NCI-H1105 (cell line): ENCODE measurements at regions not wholly inside any gene's neighbourhood (a gene's known extent, or its start where the extent isn't known, plus 50 kb on each side); places are given as distances from the start of the nearest gene placed in this dataset.
A peak's percentile ranks its signal among the peaks of the same experiment; 100 is the strongest.
"Not testable (repeated sequence)": the region's sequence is repeated elsewhere in the genome, so short reads cannot be mapped to it uniquely, and the experiment has no call there.

Source experiments
- DNase-seq: peaks from one replicate; lab custom pipeline; 2025; lab: John Stamatoyannopoulos, UW

DNA sequence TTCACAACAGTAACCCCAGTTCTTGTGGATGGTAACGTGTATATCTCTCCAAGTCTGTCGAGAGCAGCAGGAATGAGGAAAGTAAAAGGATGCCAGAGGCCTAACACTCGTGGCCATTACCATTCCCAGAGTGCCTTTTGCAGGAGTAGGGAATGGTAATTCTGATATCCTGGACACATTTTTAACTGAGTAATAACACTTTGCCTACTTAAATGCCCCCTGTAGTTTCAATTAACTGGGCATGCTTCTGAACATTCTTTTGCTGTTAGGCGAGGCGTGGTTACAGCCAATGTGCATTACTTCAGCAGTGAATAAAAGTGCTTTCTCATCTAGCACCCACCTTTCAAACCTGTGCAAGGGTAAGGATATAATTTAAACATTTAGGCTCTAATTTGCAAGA, 258.5 kb upstream of the ADGRL2 start:
- DNase-seq = no peak

DNA sequence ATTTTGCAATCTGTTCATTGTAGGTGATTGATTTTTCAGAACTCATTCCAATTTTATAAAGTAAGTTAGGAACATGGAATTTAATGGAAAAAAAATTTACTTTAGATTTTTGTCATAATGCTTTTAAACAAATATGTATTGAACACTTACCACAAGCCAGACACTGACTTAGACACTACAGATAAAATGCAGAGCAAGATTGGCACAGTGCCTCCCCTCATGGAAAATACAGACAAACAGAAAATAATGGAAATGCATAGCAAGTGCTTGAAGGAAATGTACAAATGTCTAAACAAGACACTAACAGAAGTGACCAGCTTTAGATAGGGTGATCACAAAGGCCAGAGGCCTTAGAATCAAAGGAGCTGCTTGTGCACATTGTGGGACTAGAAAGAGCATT, 260.5 kb upstream of the ADGRL2 start:
- DNase-seq = no peak

DNA sequence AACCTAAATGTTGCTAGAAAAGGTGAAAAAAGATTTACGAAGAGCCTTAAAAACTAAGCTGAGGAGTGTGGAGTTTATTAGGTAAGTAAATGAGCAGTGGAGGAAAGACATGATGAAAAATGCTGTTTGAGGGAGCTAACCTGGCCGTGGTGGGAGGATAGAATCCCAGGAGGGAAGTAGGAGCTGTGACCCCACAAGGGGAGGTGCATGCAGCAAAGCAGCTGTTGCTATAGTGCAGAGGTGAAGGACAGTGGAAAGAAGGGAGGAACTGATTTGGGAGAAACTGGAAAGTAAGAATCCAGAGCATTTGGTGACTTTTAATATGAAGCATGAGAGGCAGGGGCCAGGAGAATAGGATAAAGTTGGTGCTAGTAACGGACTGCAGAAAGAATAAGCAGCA, 271.7 kb upstream of the ADGRL2 start:
- no peak for DNase-seq

DNA sequence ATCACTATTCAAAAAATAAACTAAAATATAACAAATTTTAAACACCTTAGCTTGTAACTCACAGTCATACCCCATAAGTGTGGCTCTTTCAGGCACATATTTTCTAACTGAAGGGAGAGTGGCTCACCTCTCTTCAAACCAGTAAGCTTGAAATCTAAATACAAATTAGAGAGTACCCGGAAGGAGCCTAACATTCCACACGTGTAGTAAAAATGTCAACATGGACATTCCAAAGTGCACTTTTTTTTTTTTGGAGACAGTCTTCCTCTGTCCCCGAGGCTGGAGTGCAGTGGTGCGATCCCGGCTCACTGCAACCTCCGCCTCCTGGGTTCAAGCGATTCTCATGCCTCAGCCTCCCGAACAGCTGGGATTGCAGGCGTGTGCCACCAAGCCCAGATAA, 275.6 kb upstream of the ADGRL2 start:
- no peak for DNase-seq

DNA sequence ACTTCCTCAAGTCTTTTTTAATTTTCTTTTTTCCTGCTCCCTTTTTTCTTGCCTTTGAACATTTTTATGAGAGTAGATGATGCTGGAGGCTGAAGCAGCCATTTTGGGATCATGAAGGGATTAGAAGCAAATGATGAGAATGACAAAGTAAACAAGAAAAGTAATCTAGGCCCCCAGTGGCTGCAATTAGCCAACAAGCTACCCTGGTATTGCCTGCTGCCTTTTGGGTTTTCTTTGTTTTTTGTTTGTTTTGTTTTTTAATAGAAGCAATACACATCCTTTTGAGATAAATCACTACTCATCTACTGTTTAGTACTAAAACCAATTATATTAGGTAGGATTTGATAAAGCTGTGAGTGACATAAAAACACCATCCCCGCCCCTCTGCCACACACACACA, 280.7 kb upstream of the ADGRL2 start:
- no peak for DNase-seq

DNA sequence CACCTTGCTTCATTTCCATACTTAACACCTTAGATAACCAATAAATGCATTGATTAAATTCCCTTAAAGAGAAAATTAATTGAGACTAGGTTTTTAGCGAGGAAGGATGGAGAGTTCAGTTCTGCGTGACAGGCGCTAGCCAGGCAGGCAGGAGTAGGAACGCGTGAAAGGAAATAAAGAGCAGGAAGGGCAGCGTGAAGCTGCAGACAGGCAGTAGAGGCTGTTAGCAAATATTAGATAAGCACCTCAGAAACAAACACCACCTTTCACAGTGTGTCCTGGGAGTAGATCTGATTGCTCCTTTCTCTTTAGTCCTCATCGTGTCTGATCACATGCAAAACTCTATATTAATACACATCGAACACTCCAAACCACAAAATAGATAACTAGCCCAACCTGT, 282.7 kb upstream of the ADGRL2 start:
- no peak for DNase-seq

DNA sequence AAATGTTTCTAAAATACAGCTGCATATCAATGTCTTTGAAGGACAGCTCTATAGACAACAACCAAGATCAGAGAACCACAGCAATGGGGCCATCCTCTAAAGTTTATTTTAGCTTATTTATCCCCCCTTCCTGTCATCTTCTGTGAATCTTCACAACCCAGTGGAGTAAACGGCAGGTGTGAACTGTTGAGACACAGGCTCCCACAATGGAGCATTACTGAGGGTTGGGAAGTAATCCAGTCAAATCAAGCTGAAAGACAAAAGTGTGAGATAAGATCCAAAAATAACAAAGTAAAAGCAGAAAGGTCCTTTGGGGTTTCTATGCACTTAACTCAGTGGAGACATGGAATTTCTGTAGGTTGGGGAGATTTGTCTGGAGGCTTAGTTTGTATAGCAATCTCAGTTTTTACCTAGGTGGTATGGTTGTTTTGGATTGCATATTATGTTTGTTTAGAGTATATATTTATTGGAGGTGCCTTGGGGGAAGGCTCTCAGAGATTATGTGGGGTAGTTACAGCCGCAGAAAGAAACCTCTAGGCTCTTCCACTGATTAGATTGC, 286.9 kb upstream of the ADGRL2 start:
- no peak for DNase-seq

DNA sequence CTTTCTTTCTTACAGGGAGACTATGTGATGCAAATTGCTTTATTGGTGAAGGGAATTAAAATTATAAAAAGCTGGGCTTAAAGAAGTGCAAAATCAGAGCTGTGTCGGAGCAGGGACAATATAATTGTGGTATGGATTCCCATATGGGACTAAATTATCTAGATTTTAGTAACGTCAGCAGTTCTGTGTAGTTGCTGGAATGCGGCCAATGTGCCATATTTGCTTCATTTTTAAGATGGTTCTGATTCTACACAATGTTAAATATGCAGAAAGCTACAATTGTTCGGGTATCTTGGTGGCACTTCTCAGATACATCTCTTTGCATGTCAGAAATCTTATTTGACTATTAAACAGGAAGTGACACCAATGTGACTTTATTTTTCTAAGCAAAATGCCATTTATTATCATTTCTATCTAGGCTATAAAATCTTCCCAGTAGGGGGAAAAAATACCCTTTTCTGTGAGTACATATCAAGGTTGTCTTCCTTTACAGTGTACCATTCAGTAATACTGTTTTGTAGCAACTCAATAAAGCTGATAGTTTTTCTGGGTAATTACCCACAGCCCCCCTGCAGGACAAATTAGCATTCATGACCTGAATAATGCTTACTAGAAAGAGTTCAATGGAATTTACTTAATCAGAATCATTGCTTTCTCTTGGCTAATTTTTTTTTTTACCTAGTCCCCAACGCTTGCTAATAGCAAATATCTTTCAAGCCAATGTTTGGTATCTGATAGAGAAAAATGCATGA, 288.3 kb upstream of the ADGRL2 start:
- no peak for DNase-seq

DNA sequence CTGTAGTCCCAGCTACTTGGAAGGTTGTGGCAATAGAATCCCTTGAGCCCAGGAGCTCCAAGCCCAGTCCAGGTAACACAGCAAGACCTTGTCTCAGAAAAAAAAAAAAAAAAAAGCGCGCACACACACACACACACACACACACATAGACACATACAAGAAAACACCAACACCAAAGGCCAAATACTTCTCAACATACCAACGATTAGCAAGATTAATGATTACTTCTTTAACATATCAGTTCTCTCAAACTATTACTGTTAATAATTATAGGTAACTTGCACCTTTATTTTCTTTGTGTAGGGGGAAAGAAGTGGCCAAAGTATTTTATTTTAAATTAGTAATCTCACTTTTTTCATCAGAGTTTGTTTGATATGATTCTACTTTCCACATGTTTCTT, 289.5 kb upstream of the ADGRL2 start:
- DNase-seq = no peak

DNA sequence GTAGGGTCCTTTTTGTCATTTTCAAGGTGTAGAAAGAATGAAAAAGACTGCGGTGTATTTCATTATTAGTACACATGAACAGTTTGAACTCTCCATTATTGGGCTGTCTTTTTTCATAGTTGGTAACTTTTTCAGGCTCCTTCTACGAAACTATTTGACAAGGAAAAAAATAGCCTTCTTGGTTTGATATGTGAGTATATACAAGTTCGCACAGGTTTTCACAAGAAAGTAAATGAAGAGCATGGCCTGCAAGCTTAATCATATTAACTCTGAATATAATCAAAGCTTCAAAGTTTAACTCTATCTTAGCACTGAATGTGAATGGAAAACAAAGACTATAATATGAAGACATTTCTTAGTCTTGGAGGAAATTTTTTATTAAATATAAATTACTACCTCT, 290.0 kb upstream of the ADGRL2 start:
- no peak for DNase-seq

DNA sequence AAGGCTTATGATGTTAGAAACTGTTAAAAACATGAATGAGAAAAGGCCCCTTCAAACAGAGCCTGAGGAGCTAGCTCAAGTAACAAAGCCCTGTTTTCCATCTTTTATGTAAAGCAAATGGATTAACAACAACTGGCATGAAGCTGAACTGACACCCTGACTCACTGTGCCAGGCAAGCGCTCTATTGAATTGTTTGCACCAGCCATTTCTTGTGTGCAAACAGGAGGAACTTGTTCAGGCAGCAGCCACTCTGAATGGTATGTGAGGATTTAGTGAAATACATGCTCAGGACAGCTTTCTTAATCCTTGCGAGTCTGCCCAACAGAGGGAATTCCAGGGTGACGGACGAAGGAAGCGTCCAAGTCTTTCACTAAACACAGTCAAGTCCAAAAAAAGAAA, 291.1 kb upstream of the ADGRL2 start:
- no peak for DNase-seq

DNA sequence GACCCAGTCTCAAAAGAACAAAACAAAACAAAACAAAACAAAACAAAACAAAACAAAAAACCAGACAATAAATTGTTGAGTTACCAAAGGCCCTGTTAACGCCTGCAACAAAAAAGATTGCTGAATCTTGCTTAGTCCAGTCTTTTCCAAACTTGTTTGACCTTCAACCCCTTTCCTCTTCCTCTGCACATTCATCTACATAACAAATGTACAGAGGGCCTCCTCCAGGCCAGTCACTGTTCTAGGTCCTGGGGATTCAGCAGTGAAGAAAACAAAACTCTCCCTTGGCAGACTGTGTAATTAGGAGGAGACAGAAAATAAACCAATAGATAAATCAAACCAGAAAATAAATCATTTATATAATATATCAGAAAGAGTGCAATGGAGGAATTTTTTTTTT, 294.0 kb upstream of the ADGRL2 start:
- DNase-seq = no peak

DNA sequence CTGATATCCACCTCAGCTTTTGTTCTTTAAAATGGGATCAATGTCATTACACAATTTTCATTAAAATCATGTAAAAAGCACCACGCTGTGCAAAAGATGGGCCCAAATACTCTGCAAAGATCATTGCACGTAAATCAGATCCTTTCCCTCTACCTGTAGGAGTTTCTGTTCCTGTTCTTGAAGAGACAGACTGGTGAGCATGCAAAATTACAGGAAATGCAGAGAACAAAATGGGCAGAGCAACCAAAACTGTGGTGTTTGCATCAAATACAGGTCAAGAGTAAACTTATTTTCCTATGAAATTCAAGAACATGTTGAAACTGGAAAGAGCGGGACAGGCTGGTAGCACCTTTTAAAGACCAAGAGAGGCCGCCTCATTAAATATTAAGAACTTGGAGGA, 294.9 kb upstream of the ADGRL2 start:
- DNase-seq = no peak

DNA sequence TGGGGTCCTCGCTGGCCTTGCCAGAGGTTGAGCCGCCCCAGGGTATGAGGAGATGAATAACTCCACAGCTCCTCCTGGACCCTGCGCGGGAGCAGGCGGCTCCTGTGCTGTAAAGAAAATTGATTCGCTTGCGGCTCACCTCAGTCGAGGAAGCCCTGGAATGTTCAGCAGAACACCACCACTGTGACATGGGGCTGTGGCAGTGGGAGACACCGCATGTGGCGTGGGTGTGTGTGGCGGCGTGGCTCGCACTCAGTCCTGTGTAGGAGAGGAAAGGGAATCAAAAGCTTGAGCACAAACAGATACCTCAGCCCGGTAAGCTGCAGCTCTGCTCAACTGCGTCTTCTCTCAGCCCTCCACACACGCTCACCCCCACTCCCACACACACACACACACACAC, 295.9 kb upstream of the ADGRL2 start:
- not testable (repeated sequence) for DNase-seq

DNA sequence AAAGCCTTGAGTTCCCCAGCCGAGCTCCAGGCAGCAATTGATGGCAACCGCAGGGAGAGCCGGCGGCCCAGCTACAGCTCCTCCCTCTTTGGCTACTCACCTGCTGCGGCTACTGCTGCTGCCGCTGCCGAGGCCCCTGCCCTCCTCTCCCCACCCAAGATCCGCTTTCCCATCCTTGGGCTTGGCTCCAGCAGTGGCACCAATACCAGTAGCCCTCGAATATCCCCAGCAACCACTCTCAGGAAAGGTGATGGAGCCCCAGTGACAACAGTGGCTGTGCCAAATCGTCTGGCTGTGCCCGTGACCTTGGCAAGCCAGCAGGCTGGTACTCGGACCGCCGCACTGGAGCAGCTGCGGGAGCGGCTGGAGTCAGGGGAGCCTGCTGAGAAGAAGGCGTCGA, 298.0 kb upstream of the ADGRL2 start:
- DNase-seq = not testable (repeated sequence)

DNA sequence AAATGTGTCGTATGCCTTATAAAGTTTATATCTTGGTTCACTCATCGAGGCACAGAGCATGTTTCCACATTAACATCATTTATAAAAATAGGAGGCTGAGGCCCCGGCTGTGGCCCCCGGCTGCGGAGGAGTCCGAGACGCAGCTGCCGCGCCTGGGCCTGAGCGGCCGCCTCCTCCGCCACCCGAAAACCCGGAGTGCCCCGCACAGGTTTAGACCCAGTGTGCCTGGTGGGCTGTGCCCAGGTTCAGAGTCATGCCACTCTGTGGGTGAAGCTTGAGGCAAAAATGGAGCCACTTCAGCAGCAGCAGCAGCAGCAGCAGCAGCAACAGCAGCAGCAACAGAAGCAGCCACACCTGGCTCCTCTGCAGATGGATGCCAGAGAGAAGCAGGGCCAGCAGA, 299.2 kb upstream of the ADGRL2 start:
- not testable (repeated sequence) for DNase-seq

DNA sequence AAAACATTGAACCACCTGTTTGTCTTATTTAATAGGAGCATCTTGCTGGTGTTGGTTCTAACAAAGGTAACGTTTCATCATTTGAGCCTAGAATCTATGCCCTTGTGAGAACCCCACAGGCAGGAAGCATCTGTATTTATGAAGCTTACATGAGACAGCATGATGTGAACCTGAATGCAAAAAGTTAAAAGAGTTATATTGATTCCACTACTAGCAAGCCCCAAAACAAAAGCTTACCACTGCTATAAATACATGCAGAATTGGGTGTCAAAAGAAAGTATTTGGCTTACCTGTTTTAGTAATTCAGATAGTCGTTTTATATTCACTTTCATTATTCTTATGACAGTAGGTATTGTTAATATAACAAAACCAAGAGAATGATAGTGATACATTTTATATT, 301.2 kb upstream of the ADGRL2 start:
- no peak for DNase-seq

DNA sequence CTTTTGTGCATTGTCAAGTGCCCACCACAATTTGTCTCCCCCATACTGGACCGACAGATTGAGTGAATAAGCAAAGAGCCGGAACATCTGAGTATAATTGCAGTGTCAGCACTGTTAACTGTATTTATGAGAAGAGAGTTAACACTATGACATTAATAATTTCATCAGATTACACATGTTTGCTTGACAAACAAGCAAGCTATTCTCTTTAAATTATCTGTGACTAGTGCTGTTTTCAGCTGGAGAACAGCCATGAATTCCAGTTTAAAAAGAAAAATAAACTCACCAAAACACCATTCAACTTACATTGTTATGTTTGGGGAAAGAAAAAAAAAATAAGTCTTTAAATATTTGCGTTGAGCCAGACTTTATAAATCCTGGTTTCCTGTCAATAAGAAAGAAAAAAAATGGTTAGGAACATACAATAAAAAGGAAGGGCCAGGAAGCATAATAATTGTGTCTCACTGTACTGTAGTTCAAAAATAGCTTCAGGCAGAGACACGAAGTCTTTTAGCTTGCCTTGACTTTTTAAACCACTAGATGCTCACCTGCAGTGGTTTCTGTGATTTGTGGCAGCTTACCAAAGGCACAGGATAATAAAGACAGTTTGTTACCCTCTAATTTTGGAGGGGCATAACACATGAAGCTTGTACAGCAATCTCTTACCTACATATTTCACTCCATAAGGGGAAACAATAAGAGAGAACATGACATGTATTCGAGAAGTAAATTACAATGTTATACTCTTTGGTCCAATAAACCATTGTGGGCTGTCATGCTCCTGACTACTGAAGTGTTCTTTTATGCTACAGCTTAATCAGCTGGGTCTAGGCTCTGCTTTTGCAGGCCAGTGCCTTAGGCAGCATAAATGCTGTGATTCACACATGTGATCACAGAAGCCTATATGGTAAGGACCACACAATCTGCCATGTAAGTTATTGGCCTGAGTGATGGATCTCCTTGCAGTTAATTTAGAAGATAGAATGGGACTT, 302.0 kb upstream of the ADGRL2 start:
- DNase-seq = peak; percentile 33

DNA sequence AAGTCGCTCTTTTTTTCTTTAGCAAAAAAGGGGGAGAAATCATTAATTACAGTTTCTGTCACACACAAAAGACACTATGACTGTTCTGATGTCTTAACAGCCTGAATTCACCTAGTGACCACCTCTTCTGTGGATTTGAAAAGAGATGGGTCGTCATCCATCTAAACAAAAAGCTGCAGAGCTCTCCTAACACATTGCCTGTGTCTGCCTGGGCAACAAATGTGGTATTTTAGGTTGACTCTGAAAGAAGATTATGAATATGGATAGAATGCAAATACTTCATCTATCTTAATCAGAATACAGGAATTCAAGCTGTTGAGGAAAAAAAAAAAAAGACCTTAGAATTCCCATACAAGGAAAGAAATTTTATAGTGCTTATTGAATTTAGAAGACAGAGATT, 304.4 kb upstream of the ADGRL2 start:
- DNase-seq = no peak

DNA sequence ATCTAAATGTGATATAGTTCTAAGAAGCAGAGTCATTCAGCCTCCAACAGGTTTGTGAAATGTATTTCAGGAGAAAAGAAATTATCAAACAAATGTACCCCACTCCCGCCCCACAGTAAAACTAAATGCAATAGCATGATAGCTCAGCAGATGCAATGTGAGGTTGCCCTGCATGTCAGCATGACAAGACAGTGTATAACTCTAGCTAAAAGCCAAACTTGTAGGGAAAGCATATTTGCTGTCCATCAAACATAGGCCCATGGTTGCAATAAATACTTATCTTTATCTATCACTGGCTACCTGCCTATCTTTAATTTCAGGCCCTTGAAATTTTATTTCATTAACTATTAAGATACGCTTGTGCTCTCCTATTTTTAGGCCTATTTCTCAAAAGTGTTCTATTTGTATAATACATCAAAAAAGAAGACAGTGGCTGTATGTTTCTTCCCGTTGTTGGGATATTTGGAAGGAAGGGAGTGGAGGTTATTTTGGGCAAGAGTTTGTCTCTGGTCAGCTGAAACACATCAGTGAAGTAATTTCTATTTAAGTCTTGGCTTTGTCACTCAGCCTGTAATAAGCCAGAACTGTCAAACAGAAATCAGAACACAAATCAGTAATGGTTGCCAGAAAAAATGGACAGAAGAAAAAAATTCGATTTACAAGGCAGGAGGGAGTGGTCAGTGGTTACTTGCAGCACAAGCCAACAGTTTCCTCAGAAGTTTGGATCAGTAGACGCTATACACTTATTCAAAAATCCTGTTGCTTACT, 307.4 kb upstream of the ADGRL2 start:
- no peak for DNase-seq

DNA sequence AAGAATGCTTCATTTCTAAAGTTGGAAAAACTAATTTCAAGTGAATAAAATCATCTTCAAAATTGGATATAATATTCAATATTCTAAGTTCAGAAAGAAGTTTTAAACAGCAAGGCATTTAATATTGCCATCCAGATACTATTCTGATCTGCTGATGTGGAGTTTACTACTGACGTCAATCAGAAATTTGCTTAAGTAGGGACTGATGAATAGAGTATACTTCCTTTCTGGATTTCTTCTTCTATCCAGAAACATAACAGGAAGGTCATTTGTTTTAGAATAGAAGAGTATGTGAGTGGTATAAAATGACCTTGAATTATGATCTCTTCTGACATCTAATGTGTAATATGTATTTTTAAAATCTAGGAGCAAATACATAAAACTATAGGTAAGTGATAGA, 308.1 kb upstream of the ADGRL2 start:
- DNase-seq = no peak

DNA sequence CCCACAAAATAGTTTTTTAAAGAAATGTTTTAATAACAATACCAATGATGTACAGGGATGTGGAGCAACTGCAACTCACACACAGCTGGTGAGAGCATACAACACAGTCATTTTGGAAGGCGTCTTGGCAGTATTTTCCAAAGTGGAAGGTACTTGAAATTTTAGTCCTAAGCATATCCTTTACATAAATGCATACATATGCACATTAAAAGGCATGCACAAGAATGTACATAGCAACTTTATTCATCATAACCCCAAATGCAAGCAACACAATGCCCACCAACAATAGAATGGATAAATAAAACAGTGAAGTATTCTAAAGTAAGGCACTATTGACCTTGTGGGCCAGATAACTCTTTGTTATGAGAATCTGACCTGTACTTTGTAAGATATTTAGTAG, 310.1 kb upstream of the ADGRL2 start:
- DNase-seq = no peak
